HG03520 (cell line): ENCODE measurements at regions not wholly inside any gene's neighbourhood (a gene's known extent, or its start where the extent isn't known, plus 50 kb on each side); places are given as distances from the start of the nearest gene placed in this dataset.

Experiments used
- ATAC-seq: cut with Tn5 transposase; IDR thresholded peaks from one replicate; pipeline ENCODE4 v1.9.1; 2021; ENCODE audit warnings: mild to moderate bottlenecking, moderate library complexity; ENCODE audit not compliant: unreplicated experiment

- no peak for ATAC-seq
These were observed 820.7 kb upstream of the HS6ST1 start for GRCh38 chr2:129139380-129139779.

GRCh38 chr2:129142465-129142864 lies 823.8 kb upstream of the HS6ST1 start:
- no peak for ATAC-seq

- no peak for ATAC-seq
These were observed 825.6 kb upstream of the HS6ST1 start for GRCh38 chr2:129144082-129144791.

GRCh38 chr2:129152514-129152913 lies 827.0 kb upstream of the RAB6C start:
- ATAC-seq: no peak

- ATAC-seq: no peak
These were observed 818.6 kb upstream of the RAB6C start for GRCh38 chr2:129160879-129161278.

GRCh38 chr2:129164220-129164949 lies 815.1 kb upstream of the RAB6C start:
- no peak for ATAC-seq

GRCh38 chr2:129165006-129165405 lies 814.5 kb upstream of the RAB6C start:
- no peak for ATAC-seq

GRCh38 chr2:129167456-129167855 lies 812.0 kb upstream of the RAB6C start:
- ATAC-seq: no peak

- no peak for ATAC-seq
These were observed 808.9 kb upstream of the RAB6C start for GRCh38 chr2:129170570-129170969.

- ATAC-seq: no peak
These were observed 805.3 kb upstream of the RAB6C start for GRCh38 chr2:129174143-129174542.

- no peak for ATAC-seq
These were observed 804.4 kb upstream of the RAB6C start for GRCh38 chr2:129175051-129175450.

- ATAC-seq: no peak
These were observed 803.1 kb upstream of the RAB6C start for GRCh38 chr2:129176375-129176774.

GRCh38 chr2:129178356-129178755 lies 801.1 kb upstream of the RAB6C start:
- no peak for ATAC-seq

GRCh38 chr2:129179199-129179598 lies 800.3 kb upstream of the RAB6C start:
- ATAC-seq: no peak

GRCh38 chr2:129180124-129180716 lies 799.2 kb upstream of the RAB6C start:
- ATAC-seq: no peak

- no peak for ATAC-seq
These were observed 798.0 kb upstream of the RAB6C start for GRCh38 chr2:129181433-129181832.

- no peak for ATAC-seq
These were observed 797.5 kb upstream of the RAB6C start for GRCh38 chr2:129181963-129182362.

GRCh38 chr2:129187343-129187742 lies 792.1 kb upstream of the RAB6C start:
- no peak for ATAC-seq

- no peak for ATAC-seq
These were observed 791.0 kb upstream of the RAB6C start for GRCh38 chr2:129188451-129188850.

GRCh38 chr2:129189617-129190319 lies 789.7 kb upstream of the RAB6C start:
- ATAC-seq: no peak

- no peak for ATAC-seq
These were observed 789.0 kb upstream of the RAB6C start for GRCh38 chr2:129190494-129190893.
